MM.1S (cell line): ENCODE measurements at regions not wholly inside any gene's neighbourhood (a gene's known extent, or its start where the extent isn't known, plus 50 kb on each side); places are given as distances from the start of the nearest gene placed in this dataset.
A peak's percentile ranks its signal among the peaks of the same experiment; 100 is the strongest.
"Not testable (repeated sequence)": the region's sequence is repeated elsewhere in the genome, so short reads cannot be mapped to it uniquely, and the experiment has no call there.

ENCODE experiments used
- DNase-seq: peaks from one replicate; pipeline ENCODE4 v3.0.0-alpha.2; 2015
- H2AFZ ChIP-seq: fragments of 300-600 bp; sonication (generic); 2 replicates; pipeline ENCODE4 v1.6.0; 2016; ENCODE audit warnings: antibody characterized with exemption, low read length
- H3F3A ChIP-seq: fragments of 300-600 bp; sonication (generic); 2 replicates; pipeline ENCODE4 v1.6.1; 2016; ENCODE audit warnings: mild to moderate bottlenecking, antibody characterized with exemption, low read length, moderate library complexity, mixed read lengths; ENCODE audit not compliant: insufficient read depth
- H3K27ac ChIP-seq: fragments of 300-600 bp; sonication (generic); 2 replicates; pipeline ENCODE4 v1.5.1; 2016; ENCODE audit warnings: mild to moderate bottlenecking, low read length
- H3K27me3 ChIP-seq: fragments of 300-600 bp; sonication (generic); replicated peaks from 2 replicates; pipeline ENCODE4 v1.6.0; 2016; ENCODE audit warnings: low read length; ENCODE audit not compliant: insufficient read depth
- H3K36me3 ChIP-seq: fragments of 300-600 bp; sonication (generic); replicated peaks from 2 replicates; pipeline ENCODE4 v1.6.1; 2016; ENCODE audit warnings: mild to moderate bottlenecking, low read length, mixed read lengths; ENCODE audit not compliant: insufficient read depth
- H3K4me1 ChIP-seq: fragments of 300-600 bp; sonication (generic); 2 replicates; pipeline ENCODE4 v1.6.1; 2016; ENCODE audit warnings: low read length, mixed read lengths
- H3K4me2 ChIP-seq: fragments of 300-600 bp; sonication (generic); 2 replicates; pipeline ENCODE4 v1.6.0; 2016; ENCODE audit warnings: low read depth, low read length
- H3K4me3 ChIP-seq: fragments of 300-600 bp; sonication (generic); 2 replicates; pipeline ENCODE4 v1.5.1; 2016; ENCODE audit warnings: low read length, mixed read lengths
- H3K79me2 ChIP-seq: fragments of 300-600 bp; sonication (generic); 2 replicates; pipeline ENCODE4 v1.6.1; 2016; ENCODE audit warnings: mixed run types, low read length, mixed read lengths
- H3K9ac ChIP-seq: fragments of 300-600 bp; sonication (generic); 2 replicates; pipeline ENCODE4 v1.6.1; 2016; ENCODE audit warnings: low read length, mixed read lengths
- H3K9me2 ChIP-seq: fragments of 300-600 bp; sonication (generic); replicated peaks from 2 replicates; pipeline ENCODE4 v1.6.1; 2016; ENCODE audit warnings: mild to moderate bottlenecking, low read length, mixed read lengths; ENCODE audit not compliant: insufficient read depth
- H3K9me3 ChIP-seq: fragments of 300-600 bp; sonication (generic); replicated peaks from 2 replicates; pipeline ENCODE4 v1.6.1; 2016; ENCODE audit warnings: mild to moderate bottlenecking, low read length, mixed read lengths; ENCODE audit not compliant: insufficient read depth
- H4K20me1 ChIP-seq: fragments of 300-600 bp; sonication (generic); 2 replicates; pipeline ENCODE4 v1.6.1; 2016; ENCODE audit warnings: mild to moderate bottlenecking, low read length, moderate library complexity, mixed read lengths; ENCODE audit not compliant: insufficient read depth
- CTCF ChIP-seq: fragments of 300-600 bp; sonication (generic); IDR thresholded peaks from 2 replicates; pipeline ENCODE4 v1.5.1; 2016; ENCODE audit warnings: antibody characterized with exemption, low read length, mixed read lengths
- EZH2 ChIP-seq: fragments of 300-600 bp; sonication (generic); optimal IDR thresholded peaks from 2 replicates; pipeline ENCODE3; 2017; ENCODE audit warnings: low read depth, mild to moderate bottlenecking, antibody characterized with exemption, low read length, mixed read lengths
- EZH2phosphoT487 ChIP-seq: fragments of 300-600 bp; sonication (generic); IDR thresholded peaks from 2 replicates; pipeline ENCODE4 v1.6.1; 2018; ENCODE audit warnings: antibody characterized with exemption, low read length

- Histone ChIP-seq H2AFZ (no peak overlapping the region), H3K9ac (no peak overlapping the region)
Observed at GRCh38 chr3:166518040-166518439, 680.8 kb upstream of the BCHE start.

GRCh38 chr3:166510382-166510781 lies 673.2 kb upstream of the BCHE start:
- Histone ChIP-seq H2AFZ (no peak overlapping the region), H3F3A (no peaks in the 10 kb centered on the region), H3K9me3 (no peaks in the 10 kb centered on the region), H3K9me2 (no peaks in the 10 kb centered on the region), H3K79me2 (no peaks in the 10 kb centered on the region), H3K27me3 (no peaks in the 10 kb centered on the region), H3K27ac (no peak overlapping the region), H3K4me1 (no peaks in the 10 kb centered on the region), H3K4me2 (no peak overlapping the region), H3K36me3 (no peaks in the 10 kb centered on the region), H4K20me1 (no peaks in the 10 kb centered on the region), H3K4me3 (no peak overlapping the region), H3K9ac (no peak overlapping the region)
- no peak for TF ChIP-seq CTCF
- TF ChIP-seq EZH2 = no peak
- no peak for TF ChIP-seq EZH2phosphoT487
- no peak for DNase-seq

More at GRCh38 chr3:166518040-166518439, 680.8 kb upstream of the BCHE start:
- no peak for TF ChIP-seq EZH2phosphoT487
- no peak for TF ChIP-seq CTCF
- no peak for TF ChIP-seq EZH2
- Histone ChIP-seq H3K27me3 (no peaks in the 10 kb centered on the region), H3K9me2 (no peaks in the 10 kb centered on the region), H3K4me2 (no peak overlapping the region), H3K36me3 (no peaks in the 10 kb centered on the region), H3K4me3 (no peak overlapping the region), H3K79me2 (no peaks in the 10 kb centered on the region), H3K27ac (no peak overlapping the region), H4K20me1 (no peaks in the 10 kb centered on the region), H3F3A (no peaks in the 10 kb centered on the region), H3K9me3 (no peaks in the 10 kb centered on the region), H3K4me1 (no peaks in the 10 kb centered on the region)
- DNase-seq = no peak

- H3K9me2 ChIP-seq, H3F3A ChIP-seq, H3K79me2 ChIP-seq, H3K4me3 ChIP-seq, H3K27me3 ChIP-seq, H3K36me3 ChIP-seq, H3K9me3 ChIP-seq, H4K20me1 ChIP-seq: not testable (repeated sequence)
- peaks cover 26% of the 10 kb centered on the region for H3K4me1 ChIP-seq
- H3K27ac ChIP-seq = peak overlapping the region; percentile 69; the same call in 1 of the 2 replicates
- H3K4me2 ChIP-seq = peak overlapping the region; percentile 46; the same call in 1 of the 2 replicates
- H3K9ac ChIP-seq = peak overlapping the region; percentile 23; the same call in 1 of the 2 replicates
- DNase-seq = peak; percentile 84
- H2AFZ ChIP-seq = peak overlapping the region; percentile 21
Observed at GRCh38 chr3:166500420-166500819, 663.2 kb upstream of the BCHE start.

GRCh38 chr3:166499636-166500035 lies 662.4 kb upstream of the BCHE start:
- Histone ChIP-seq H3K9me3 (no peaks in the 10 kb centered on the region), H2AFZ (no peak overlapping the region), H3K79me2 (no peaks in the 10 kb centered on the region), H3K4me1 (peaks cover 26% of the 10 kb centered on the region), H3K27me3 (no peaks in the 10 kb centered on the region), H3K4me3 (no peak overlapping the region), H3K9me2 (no peaks in the 10 kb centered on the region), H3K4me2 (peak overlapping the region; percentile 46; the same call in 1 of the 2 replicates), H3F3A (no peaks in the 10 kb centered on the region), H3K36me3 (no peaks in the 10 kb centered on the region), H3K9ac (no peak overlapping the region), H4K20me1 (no peaks in the 10 kb centered on the region), H3K27ac (peak overlapping the region; percentile 69; the same call in 1 of the 2 replicates)
- TF ChIP-seq CTCF = no peak
- no peak for TF ChIP-seq EZH2phosphoT487
- TF ChIP-seq EZH2 = no peak
- DNase-seq = no peak
